ENCODE measurements at regions not wholly inside any gene's neighbourhood (a gene's known extent, or its start where the extent isn't known, plus 50 kb on each side); places are given as distances from the start of the nearest gene placed in this dataset.

DNA sequence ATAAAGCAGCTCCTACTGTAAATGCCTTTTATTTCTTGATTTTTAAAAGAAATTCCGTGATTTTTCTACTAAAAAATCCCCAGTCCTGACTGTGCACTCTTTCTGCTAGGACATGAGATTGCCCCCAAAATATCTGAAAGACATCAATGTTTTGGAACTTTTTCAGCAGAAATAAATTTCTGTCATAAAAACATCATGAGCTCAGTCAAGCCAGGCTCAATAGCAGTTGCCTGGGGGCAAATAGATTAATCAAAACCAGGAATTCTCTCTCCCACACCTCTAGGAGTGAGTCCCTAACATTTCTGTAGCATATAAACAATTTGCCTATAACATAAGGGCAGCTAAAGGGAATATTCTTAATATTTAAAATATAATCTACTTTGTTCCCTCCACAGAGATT lies 654.1 kb downstream of the PTPRC start:
- TF ChIP-seq NR2F1 (conservative IDR thresholded peaks at IDR 0.05) (no peak), SIN3A (IDR thresholded peaks at IDR 0.05; ENCODE audit: low read depth, low read length) (no peak), CTCF (IDR thresholded peaks at IDR 0.05 in 2 of 3, conservative IDR thresholded peaks at IDR 0.05 in 1 of 3; ENCODE audit: control insufficient read depth in 2 of 3, extremely low read depth in 1 of 3, insufficient read depth in 1 of 3, low read depth in 3 of 3, low read length in 3 of 3) (no peak), TAF1 (IDR thresholded peaks at IDR 0.05; ENCODE audit: borderline replicate concordance, low read depth, low read length) (no peak), SRF (IDR thresholded peaks at IDR 0.05; ENCODE audit: low read depth in 2 of 2, low read length in 2 of 2) (no peak), GABPA (IDR thresholded peaks at IDR 0.05; ENCODE audit: low read depth) (no peak), EGR1 (IDR thresholded peaks at IDR 0.05; ENCODE audit: borderline replicate concordance in 1 of 2, low read depth in 2 of 2, low read length in 2 of 2) (no peak), BMI1 (IDR thresholded peaks at IDR 0.05; ENCODE audit: borderline replicate concordance) (no peak), EP300 (IDR thresholded peaks at IDR 0.05; ENCODE audit: borderline replicate concordance in 1 of 2, control insufficient read depth in 1 of 2, low read depth in 2 of 2, low read length in 2 of 2) (no peak), POLR2A (IDR thresholded peaks at IDR 0.05; ENCODE audit: low read depth, low read length) (no peak), ESRRA (IDR thresholded peaks at IDR 0.05; ENCODE audit: low read length) (no peak)
